Activated CD4-positive, alpha-beta T cell treated with anti-CD3 and anti-CD28 coated beads, Interleukin-2, amount 50 U/mL, for 24 hours (primary cell): ENCODE measurements at regions not wholly inside any gene's neighbourhood (a gene's known extent, or its start where the extent isn't known, plus 50 kb on each side); places are given as distances from the start of the nearest gene placed in this dataset.
"Not testable (repeated sequence)": the region's sequence is repeated elsewhere in the genome, so short reads cannot be mapped to it uniquely, and the experiment has no call there.

Experiments used
- DNase-seq, 2 donors: peaks; one replicate each; pipeline ENCODE4 v3.0.0-alpha.2; 2020; ENCODE audit warnings: low read depth in 1 of 2, low spot score in 1 of 2

DNA sequence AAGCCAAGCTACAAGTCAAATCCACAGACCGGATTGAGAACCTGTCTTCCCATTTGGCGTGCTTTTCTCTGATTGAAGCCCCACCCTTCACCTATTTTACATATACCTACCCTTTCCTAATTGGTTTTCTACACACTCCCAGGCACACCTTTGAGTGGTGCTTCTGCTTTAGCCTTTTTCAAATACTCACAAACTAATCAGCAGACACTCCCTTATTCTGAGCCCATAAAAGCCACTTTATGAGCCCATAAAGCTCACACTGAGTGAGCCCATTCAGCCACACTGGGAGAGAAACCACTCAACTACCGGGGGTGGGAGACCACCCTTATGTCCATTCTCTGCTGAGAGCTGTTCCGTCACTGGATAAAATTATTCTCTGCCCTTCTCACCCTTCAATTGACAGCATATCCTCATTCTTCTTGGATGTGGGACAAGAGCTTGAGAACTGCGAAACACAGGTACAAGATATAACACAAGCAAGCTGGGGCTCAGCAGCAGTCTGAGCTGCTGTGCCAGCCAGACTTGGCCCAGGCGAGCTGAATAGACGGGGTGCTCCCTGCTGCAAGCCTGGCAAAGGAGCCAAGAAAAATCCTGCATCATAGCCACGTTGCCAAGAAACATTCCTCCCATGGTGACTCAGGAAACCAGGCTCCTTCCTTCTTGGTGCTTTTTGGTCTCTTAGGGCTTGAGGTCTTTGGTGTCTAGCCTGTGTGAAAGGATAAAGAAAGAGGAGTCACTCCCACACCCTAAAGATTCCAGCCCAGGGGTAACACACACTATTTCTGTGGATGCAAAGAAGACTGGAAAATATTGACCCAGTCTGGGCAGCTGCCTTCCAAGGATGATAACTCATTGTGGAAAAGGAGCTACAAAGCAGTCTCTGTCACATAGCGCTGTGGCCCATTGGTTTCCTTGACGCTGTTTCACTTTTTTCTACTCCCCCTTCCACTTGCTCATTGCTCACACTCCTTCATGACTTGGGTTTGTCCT lies 609.7 kb downstream of the MCTP2 start:
- no peak for DNase-seq

DNA sequence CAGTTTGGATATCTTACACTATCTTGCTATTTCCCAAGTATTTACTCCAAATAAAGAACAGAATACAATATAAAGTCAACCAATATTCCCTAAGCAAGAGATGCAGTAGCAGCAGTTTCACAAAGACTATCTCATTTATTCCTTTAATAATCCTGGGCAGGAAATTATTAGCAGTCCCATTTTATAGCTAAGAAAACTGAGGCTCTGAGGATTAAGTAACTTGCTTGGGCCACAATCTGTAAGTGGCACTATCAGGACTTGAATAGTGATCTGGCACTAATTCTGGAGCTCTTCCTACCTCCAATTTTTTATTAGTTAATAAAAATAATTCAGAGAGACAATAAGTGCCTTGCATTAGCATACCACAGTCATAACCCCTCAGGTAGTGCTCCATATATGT lies 611.7 kb downstream of the MCTP2 start:
- no peak for DNase-seq

DNA sequence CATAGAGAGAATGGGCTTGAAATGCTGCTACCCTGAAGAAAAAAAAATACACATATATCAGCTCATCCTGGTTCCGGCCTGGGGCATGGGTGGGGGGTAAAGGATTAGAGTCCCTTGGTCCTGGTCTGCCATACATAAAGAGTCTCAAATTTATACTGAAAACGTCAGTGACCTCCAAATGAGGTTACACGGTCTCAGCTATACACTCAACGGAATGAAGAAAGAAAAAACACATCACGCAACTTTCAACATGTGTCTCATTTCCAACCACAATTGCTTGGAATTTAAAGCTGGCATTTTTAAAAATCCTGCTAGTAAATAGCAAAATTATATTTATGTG lies 612.8 kb downstream of the MCTP2 start:
- DNase-seq: no peak

DNA sequence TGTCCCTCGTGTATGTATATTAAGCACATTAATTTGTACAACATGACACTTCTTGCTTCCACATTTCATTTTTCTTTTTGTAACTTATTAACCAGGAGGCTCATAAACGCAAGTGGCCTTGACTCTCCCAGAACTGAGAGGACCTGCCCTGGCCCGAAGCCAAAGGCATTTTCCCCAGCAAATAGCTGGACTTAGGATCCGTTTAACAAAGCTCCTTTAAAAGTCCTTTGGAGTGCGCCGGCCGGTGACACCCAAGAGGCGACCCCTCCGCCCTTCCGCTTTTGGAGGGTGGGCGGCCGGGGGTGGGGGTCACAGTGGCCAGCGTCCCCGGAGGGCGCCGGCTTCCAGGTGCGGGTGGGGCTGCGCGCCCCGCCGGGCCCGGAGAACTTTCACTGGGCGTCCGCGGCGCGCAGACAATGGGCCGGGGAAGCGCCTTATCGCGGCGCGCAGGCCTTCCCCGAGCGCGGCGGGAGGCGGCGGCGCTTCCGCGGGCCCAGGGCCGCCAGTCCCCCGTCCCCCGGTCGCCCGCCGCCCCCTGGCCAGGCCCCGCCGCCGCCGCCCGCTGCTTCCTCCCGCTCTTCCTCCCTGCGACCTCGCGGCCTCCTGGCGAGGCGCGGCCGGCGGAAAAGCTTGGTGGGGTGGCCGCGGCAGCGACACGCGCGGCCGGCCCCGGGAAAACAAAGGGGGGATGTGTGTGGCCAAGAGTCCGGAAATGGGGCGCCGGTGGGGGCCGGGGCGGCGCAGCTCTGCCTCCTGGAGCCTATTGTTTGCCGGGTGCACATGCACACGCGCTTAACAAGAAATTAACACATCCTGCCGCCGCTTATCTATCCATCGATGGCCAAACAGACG lies 613.4 kb downstream of the MCTP2 start:
- DNase-seq: no peak

DNA sequence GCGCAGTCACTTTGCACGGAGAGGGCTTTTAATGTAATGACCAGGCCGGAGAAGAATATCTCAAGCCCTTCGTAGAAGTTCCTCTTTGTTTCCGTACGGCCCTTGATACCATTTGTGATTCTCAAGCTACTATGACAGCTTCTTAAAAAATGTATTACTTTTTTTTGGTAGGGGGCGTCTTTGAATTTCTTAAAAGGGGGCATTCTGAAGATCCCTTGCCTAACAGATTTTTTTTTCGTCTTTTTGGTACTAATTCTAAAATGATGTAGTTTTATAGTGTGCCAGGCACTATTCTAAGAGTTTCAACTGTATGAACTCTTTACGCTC lies 614.0 kb downstream of the MCTP2 start:
- DNase-seq: no peak

DNA sequence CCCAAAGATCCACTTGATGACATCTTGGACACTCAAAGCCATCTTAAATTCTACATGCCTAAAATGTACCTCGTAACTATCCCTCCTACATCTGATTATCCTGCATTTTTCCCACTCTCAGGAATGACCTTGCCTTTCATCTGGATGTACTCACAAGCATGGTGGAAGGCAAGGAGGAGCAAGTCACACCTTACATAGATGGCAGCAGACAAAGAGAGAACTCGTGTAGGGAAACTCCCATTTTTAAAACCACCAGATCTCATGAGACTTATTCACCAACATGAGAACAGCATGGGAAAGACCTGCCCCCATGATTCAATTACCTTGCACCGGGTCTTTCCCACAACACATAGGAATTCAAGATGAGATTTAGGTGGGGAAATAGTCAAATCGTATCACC lies 616.0 kb downstream of the MCTP2 start:
- DNase-seq: no peak

DNA sequence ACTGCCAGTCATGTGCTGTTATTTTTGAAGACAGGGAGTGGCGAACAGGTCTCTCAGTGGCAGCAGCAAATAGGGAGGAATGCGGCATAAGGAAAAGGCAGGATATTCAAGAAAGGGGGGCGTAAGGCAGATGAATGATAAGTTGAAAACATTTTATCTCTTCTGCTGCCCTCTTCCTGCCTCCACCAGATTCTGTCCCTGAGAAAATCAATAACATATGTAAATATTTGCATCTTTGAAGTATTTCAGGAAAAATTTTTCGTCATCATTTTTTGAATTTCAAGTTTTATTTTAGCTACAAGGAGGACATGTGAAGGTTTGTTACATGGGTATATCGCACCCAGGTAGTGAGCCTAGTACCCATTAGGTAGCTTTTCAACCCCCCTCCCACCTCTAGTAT lies 616.7 kb downstream of the MCTP2 start:
- DNase-seq: no peak

DNA sequence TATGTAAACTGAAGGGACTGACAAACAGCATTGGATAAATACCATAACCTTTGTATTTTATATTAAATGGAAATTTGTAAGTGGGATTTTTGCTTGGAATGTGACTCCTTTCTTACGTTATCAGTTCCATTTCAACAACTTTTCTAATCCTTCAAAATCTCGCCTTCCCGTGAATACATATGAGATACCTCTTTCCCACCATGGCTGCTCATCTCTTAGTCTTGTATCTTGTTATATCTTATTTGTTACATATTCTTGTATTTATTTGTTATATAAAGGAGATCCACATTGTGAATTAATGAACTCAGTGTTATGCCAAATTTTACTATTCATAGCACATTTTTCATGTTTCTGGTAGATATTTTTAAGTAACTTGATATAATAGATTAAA lies 623.7 kb downstream of the MCTP2 start:
- no peak for DNase-seq

DNA sequence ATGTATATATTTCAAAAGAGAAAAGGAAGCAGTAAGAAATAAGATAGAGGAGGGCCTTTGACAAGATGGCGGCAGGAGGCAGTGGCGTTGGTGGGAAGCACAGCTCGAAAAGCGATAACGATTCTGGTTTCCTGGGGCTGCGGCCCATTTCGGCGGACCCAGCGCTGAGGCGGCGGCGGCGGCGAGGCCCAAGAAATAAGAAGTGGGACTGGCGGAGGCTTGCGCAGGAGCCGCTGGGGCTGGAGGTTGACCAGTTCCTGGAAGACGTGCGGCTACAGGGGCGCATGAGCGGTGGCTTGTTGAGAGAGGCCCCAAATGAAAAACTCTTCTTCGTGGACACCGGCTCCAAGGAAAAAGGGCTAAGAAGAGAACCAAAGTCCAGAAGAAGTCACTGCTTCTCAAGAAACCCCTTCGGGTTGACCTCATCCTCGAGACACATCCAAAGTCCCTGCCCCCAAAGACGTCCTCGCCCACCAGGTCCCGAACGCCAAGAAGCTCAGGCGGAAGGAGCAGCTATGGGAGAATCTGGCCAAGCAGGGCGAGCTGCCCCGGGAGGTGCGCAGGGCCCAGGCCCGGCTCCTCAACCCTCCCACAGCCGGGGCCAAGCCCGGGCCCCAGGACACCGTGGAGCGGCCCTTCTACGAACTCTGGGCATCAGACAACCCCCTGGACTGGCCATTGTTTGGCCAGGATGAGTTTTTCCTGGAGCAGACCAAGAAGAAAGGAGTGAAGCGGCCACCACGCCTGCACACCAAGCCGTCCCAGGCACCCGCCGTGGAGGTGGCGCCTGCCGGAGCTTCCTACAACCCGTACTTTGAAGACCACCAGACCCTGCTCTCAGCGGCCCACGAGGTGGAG lies 624.3 kb downstream of the MCTP2 start:
- DNase-seq: no peak

DNA sequence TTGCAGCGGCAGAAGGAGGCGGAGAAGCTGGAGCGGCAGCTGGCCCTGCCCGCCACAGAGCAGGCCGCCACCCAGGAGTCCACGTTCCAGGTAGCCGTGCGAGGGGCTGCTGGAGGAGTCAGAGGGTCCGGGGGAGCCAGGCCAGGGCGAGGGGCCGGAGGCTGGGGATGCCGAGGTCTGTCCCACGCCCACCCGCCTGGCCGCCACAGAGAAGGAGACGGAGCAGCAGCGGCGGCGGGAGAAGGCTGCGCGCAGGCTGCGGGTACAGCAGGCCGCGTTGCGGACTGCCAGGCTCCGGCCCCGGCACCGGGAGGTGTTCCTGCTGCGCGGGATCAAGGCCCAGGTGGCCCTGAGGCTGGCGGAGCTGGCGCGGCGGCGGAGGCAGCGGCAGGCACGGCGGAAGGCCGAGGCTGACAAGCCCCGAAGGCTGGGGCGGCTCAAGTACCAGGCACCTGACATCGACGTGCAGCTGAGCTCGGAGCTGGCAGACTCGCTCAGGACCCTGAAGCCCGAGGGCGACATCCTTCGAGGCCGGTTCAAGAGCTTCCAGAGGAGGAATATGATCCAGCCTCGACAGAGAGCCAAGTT lies 625.0 kb downstream of the MCTP2 start:
- DNase-seq: no peak

DNA sequence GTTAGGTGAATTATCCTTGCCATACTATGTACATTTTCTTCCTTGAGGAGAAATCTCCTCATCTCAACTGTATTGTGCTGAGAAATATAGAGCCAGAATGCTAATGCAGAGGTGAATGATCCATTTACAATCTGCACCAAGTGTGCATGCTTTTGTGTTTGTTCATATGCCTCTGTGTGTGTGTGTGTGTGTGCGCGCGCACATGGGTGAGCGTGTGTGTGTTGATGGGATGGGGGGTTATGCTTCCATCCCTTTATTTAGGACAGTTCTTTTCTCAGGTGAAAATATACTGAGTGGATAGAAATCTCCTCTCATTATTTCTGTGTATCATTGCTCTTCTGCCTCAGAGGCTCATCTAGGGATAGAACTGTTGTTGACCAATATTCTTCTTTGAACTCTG lies 626.1 kb downstream of the MCTP2 start:
- no peak for DNase-seq

DNA sequence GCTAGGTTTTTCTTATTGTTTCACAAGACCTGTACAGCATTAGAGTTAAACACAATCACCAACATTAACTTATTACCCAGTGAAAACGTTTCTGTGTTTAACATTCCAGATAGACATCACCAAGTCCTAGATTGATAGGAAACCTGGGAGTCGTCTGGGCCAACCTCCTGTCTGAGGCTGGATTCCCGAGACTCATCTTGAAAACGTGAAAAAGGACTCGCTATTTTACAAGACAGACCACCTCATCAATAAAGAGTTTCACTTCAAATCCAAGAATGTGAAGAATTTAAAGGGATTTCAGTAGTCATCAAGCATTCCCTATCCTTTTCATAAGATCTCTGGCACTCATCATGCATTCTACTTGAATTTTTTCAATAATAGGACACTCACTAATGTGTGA lies 626.6 kb downstream of the MCTP2 start:
- no peak for DNase-seq

DNA sequence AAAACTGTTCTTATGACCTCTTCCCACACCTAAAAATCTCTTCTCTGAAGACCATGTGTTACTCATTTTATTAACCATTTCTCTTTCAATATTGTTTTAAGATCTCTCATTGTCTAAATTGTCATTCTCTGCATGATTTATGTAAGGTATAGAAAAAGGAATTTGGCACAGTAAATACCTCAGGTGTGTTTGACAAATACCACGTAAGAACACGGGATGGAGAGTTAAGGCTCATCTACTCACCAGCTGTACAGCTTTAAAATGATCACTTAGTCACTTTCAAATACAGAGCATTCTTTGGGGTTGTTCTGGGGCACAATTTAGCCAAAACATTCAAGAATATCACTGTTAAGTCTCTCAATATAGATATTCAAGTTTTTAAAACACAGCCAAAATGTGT lies 627.1 kb downstream of the MCTP2 start:
- DNase-seq: no peak

DNA sequence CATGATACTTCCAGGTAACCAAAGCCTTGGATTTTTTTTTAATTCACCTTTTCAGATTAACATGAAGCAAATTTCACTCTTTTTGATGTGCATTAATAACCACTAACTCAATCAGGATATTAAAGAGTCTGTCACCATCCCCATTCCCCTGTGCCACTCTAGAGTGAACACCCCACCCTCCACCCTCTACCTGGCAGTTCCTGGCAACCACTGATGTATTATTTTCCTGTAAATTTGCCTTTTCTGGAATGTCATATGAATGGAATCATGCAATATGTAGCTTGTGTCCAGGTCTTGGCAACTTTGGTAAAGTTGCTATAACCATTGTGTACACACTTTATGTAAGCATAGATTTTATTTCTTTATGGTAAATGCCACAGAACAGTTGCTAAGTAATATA lies 627.6 kb downstream of the MCTP2 start:
- no peak for DNase-seq

DNA sequence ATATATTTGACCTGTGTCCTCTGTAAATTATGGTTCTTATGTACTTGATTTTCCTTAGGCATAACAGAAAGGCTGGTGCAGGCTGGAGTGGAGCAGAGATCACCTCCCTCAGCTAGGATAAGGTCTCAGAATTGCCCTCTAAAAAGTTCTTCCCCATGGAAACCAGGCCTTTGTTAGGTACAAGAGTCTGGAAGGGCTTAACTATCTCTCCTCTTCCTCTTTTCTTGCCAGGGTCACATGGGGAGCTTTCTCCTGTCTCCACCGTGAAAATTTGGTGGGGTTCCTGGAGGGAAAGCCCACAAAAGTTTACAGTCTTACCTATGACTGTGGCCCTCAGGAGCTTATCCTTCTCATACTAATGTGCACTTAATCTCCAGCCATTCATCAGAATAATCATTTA lies 633.2 kb downstream of the MCTP2 start:
- DNase-seq: no peak

DNA sequence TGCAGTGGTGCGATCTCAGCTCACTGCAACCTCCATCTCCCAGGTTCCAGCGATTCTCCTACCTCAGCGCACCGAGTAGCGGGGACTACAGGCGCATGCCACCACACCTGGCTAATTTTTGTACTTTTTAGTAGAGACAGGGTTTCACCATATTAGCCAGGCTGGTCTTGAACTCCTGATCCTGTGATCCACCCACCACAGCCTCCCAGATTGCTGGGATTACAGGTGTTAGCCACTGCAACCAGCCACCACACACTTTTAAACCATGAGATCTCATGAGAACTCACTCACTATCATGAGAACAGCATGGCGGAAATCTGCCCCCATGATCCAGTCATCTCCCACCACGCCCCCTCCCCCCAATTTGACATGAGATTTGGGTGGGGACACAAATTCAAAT lies 636.9 kb downstream of the MCTP2 start:
- DNase-seq: not testable (repeated sequence)

DNA sequence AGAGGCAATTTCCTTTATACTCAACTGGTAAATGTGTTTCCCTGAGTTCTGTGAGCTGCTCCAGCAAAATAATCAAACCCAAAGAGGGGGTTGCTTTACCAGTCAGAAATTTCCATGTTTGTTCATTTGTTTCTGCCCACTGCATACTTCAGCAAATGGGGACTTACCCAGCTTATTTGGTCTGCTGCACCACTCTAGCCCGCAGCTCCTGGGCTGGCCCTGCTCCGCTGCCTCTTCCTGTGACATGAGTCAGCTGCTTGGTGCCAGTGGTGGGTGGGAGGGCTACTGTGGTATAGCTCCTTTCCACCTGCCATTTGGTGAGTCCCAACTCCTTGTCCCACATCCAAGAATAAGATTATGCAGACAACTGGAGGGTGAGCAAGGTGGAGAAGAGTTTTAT lies 644.2 kb downstream of the MCTP2 start:
- DNase-seq: no peak

DNA sequence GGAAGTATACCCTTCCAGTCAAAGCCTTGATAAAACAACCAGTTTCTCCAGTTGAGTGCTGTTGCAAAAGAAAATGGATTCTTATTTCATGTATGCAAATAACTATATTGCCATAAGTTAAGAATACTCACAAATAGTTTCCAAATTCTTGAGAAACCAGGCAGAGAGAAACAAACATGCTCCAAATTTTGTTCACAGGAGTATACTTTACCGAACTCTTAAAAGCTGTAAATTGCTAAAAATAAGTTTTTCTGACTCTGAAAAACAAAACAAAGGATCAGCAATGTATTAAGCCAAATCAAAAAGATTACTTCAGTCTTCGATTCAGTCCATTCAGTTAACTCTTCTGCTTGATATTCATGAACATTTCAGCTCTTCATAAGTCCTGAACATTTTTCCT lies 646.5 kb downstream of the MCTP2 start:
- no peak for DNase-seq

DNA sequence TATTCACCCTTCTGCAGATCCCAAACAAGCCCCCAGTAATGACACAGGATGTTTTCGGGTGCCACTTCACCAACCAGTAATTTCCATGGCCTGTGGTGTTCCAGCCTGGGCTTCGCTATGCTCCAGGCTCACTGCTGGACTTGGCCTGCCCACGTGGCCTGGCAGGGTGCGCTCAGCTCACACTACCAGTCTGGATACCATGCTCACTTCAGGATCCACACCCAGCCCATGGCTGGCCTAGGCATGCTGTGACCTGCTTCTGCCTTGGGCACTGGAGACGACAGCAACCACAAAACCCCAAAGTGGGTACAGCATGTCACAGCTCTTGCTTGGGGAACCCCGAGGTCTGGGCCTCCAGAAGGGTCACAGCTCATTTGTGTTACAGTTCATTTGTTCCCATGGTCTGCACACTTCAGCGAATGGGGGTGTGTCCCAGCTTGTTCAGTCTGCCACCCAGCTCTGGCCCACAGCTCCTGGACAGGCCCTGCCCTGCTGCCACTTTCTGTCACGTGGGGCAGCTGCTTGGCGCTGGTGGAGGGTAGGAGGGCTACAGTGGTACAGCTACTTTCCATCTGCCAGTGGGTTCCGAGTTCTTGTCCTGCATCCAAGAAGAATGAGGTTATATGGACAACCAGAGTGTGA lies 650.8 kb downstream of the MCTP2 start:
- DNase-seq: no peak

DNA sequence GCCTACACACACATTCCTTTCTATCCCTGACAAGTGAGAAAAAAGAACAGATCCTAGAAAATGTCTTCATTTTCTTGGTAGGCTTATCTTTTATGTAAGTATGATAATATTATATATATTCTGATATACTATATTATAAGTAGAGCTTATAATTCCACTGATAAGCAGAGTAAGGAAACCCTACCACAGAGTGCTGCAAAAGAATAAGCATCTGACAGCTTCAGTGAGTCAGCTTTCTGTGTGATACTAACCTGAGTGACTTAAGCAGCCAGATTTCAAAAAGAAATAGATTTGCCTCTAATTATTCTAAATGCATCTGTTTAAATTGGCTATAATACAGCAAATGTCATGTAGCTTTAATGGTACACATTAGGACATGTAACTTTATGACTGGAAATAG lies 656.0 kb downstream of the MCTP2 start:
- no peak for DNase-seq

DNA sequence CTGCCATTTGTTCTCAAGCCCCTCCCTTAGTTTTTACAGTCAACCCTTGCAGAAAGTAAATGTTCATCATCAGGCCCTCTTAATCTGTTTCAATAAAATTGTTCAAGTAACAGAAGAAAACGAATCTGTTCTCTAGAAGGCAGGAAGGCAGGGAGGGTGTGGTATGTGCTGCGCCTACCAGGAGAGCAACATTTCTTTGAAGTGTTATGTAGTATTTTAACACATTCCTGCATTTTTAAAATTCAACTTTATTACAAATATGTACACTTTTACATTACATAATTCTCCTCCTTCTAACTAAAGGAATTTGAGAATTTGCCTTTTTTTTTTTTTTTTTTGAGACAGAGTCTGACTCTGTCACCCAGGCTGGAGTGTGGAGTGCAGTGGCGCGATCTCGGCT lies 657.8 kb downstream of the MCTP2 start:
- DNase-seq: no peak
